GM18520 (cell line): ENCODE measurements at regions not wholly inside any gene's neighbourhood (a gene's known extent, or its start where the extent isn't known, plus 50 kb on each side); places are given as distances from the start of the nearest gene placed in this dataset.
"Not testable (repeated sequence)": the region's sequence is repeated elsewhere in the genome, so short reads cannot be mapped to it uniquely, and the experiment has no call there.

Source experiments
- ATAC-seq: cut with Tn5 transposase; IDR thresholded peaks from one replicate; pipeline ENCODE4 v1.9.1; 2021; ENCODE audit not compliant: unreplicated experiment

GRCh38 chr10:128571071-128571470 is 444.8 kb upstream of the MKI67 start:
- no peak for ATAC-seq

GRCh38 chr10:128571745-128572144 is 445.5 kb upstream of the MKI67 start:
- no peak for ATAC-seq

- ATAC-seq, result no peak
These were observed 446.5 kb upstream of the MKI67 start for GRCh38 chr10:128572696-128573095.

- no peak for ATAC-seq
These were observed 447.1 kb upstream of the MKI67 start for GRCh38 chr10:128573281-128573845.

- no peak for ATAC-seq
These were observed 447.8 kb upstream of the MKI67 start for GRCh38 chr10:128573986-128574385.

GRCh38 chr10:128574581-128575210 is 448.5 kb upstream of the MKI67 start:
- no peak for ATAC-seq

- ATAC-seq, result no peak
These were observed 449.5 kb upstream of the MKI67 start for GRCh38 chr10:128575761-128576160.

GRCh38 chr10:128576336-128576735 is 450.1 kb upstream of the MKI67 start:
- ATAC-seq, result no peak

GRCh38 chr10:128576943-128577670 is 450.9 kb upstream of the MKI67 start:
- ATAC-seq, result no peak

- ATAC-seq, result no peak
These were observed 451.9 kb upstream of the MKI67 start for GRCh38 chr10:128577958-128578750.

GRCh38 chr10:128578766-128579165 is 452.5 kb upstream of the MKI67 start:
- no peak for ATAC-seq

GRCh38 chr10:128579280-128579865 is 453.1 kb upstream of the MKI67 start:
- ATAC-seq, result no peak

- no peak for ATAC-seq
These were observed 453.7 kb upstream of the MKI67 start for GRCh38 chr10:128579901-128580300.

GRCh38 chr10:128583125-128583524 is 456.9 kb upstream of the MKI67 start:
- not testable (repeated sequence) for ATAC-seq

- ATAC-seq, result not testable (repeated sequence)
These were observed 460.4 kb upstream of the MKI67 start for GRCh38 chr10:128586599-128586998.

- ATAC-seq, result no peak
These were observed 461.5 kb upstream of the MKI67 start for GRCh38 chr10:128587689-128588088.

GRCh38 chr10:128588402-128588801 is 462.2 kb upstream of the MKI67 start:
- ATAC-seq, result no peak

- no peak for ATAC-seq
These were observed 468.5 kb upstream of the MKI67 start for GRCh38 chr10:128594688-128595087.

GRCh38 chr10:128596906-128597305 is 470.7 kb upstream of the MKI67 start:
- no peak for ATAC-seq

- ATAC-seq, result no peak
These were observed 472.8 kb upstream of the MKI67 start for GRCh38 chr10:128599030-128599429.

- no peak for ATAC-seq
These were observed 473.3 kb upstream of the MKI67 start for GRCh38 chr10:128599538-128599937.
